ENCODE measurements at regions not wholly inside any gene's neighbourhood (a gene's known extent, or its start where the extent isn't known, plus 50 kb on each side); places are given as distances from the start of the nearest gene placed in this dataset.

- no peak for TF ChIP-seq MAX (IDR thresholded peaks at IDR 0.05; ENCODE audit: low read depth, low read length)
- no peak for TF ChIP-seq POLR2A (IDR thresholded peaks at IDR 0.05; ENCODE audit: extremely low read depth, insufficient read length)
- no peak for TF ChIP-seq CTCF (IDR thresholded peaks at IDR 0.05; ENCODE audit: low read depth, low read length)
- TF ChIP-seq MYC (IDR thresholded peaks at IDR 0.05; ENCODE audit: low read depth, low read length) = no peak
- peak; percentile 5 for DNase-seq (ENCODE audit: low read depth)
- no peak overlapping the region for H3K4me3 ChIP-seq (ENCODE audit: low read depth, low read length)
Measured at GRCh38 chr3:160065282-160065681, 76.6 kb downstream of the IL12A start.

GRCh38 chr3:160065786-160066185 is 77.2 kb downstream of the IL12A start:
- no peak for DNase-seq (ENCODE audit: low read depth)
- TF ChIP-seq MAX (IDR thresholded peaks at IDR 0.05; ENCODE audit: low read depth, low read length) = no peak
- TF ChIP-seq POLR2A (IDR thresholded peaks at IDR 0.05; ENCODE audit: extremely low read depth, insufficient read length) = no peak
- TF ChIP-seq CTCF (IDR thresholded peaks at IDR 0.05; ENCODE audit: low read depth, low read length) = no peak
- no peak for TF ChIP-seq MYC (IDR thresholded peaks at IDR 0.05; ENCODE audit: low read depth, low read length)
- H3K4me3 ChIP-seq (ENCODE audit: low read depth, low read length) = no peak overlapping the region

- H3K4me3 ChIP-seq (ENCODE audit: low read depth, low read length) = no peak overlapping the region
- DNase-seq (ENCODE audit: low read depth) = peak; percentile 9
- no peak for TF ChIP-seq MAX (IDR thresholded peaks at IDR 0.05; ENCODE audit: low read depth, low read length)
- no peak for TF ChIP-seq POLR2A (IDR thresholded peaks at IDR 0.05; ENCODE audit: extremely low read depth, insufficient read length)
- TF ChIP-seq CTCF (IDR thresholded peaks at IDR 0.05; ENCODE audit: low read depth, low read length) = no peak
- no peak for TF ChIP-seq MYC (IDR thresholded peaks at IDR 0.05; ENCODE audit: low read depth, low read length)
Measured at GRCh38 chr3:160069986-160070385, 81.4 kb downstream of the IL12A start.

- TF ChIP-seq POLR2A (IDR thresholded peaks at IDR 0.05; ENCODE audit: extremely low read depth, insufficient read length) (no peak), CTCF (IDR thresholded peaks at IDR 0.05; ENCODE audit: low read depth, low read length) (no peak), MAX (IDR thresholded peaks at IDR 0.05; ENCODE audit: low read depth, low read length) (no peak), MYC (IDR thresholded peaks at IDR 0.05; ENCODE audit: low read depth, low read length) (no peak)
- DNase-seq (ENCODE audit: low read depth) = no peak
- no peak overlapping the region for H3K4me3 ChIP-seq (ENCODE audit: low read depth, low read length)
Measured at GRCh38 chr3:160076519-160076918, 87.9 kb downstream of the IL12A start.

- no peak for DNase-seq (ENCODE audit: low read depth)
- TF ChIP-seq CTCF (IDR thresholded peaks at IDR 0.05; ENCODE audit: low read depth, low read length) = no peak
- TF ChIP-seq MYC (IDR thresholded peaks at IDR 0.05; ENCODE audit: low read depth, low read length) = no peak
- TF ChIP-seq MAX (IDR thresholded peaks at IDR 0.05; ENCODE audit: low read depth, low read length) = no peak
- no peak for TF ChIP-seq POLR2A (IDR thresholded peaks at IDR 0.05; ENCODE audit: extremely low read depth, insufficient read length)
- no peak overlapping the region for H3K4me3 ChIP-seq (ENCODE audit: low read depth, low read length)
Measured at GRCh38 chr3:160078533-160078932, 89.9 kb downstream of the IL12A start.
